Gastroesophageal sphincter (tissue), 4 donors: ENCODE measurements at regions not wholly inside any gene's neighbourhood (a gene's known extent, or its start where the extent isn't known, plus 50 kb on each side); places are given as distances from the start of the nearest gene placed in this dataset.
"Not testable (repeated sequence)": the region's sequence is repeated elsewhere in the genome, so short reads cannot be mapped to it uniquely, and the experiment has no call there.

ENCODE experiments used
- ATAC-seq: fragments of 150-250 bp; one replicate; pipeline ENCODE4 v1.9.1; 2016; ENCODE audit warnings: mild to moderate bottlenecking, moderate library complexity
- H3K27ac ChIP-seq, 4 donors: fragments of 200-600 bp; sonication (generic) in 3 of 4; 1 replicate in 3 of 4; 2 replicates in 1 of 4; pipeline ENCODE4 v1.5.1; 2016 to 2019
- H3K27me3 ChIP-seq: fragments of 200-600 bp; sonication (generic); one replicate; pipeline ENCODE4 v1.5.1; 2019
- H3K36me3 ChIP-seq, 2 donors: fragments of 200-600 bp; sonication (generic); one replicate each; pipeline ENCODE4 v1.5.1; 2019; ENCODE audit warnings: control low read depth in 1 of 2
- H3K4me1 ChIP-seq, 3 donors: fragments of 200-600 bp; sonication (generic); 1 replicate in 2 of 3; 2 replicates in 1 of 3; pipeline ENCODE4 v1.5.1; 2016 to 2019; ENCODE audit warnings: control low read depth in 2 of 3
- H3K4me3 ChIP-seq, 2 donors: fragments of 200-600 bp; sonication (generic); one replicate each; pipeline ENCODE4 v1.5.1; 2019; ENCODE audit warnings: mild to moderate bottlenecking in 1 of 2, moderate library complexity in 1 of 2
- H3K9me3 ChIP-seq, 3 donors: fragments of 200-600 bp; sonication (generic); one replicate each; pipeline ENCODE4 v1.5.1; 2017 to 2019; ENCODE audit warnings: control low read depth in 2 of 3
- EP300 ChIP-seq: sonication (generic); formaldehyde crosslinking; IDR thresholded peaks from one replicate; pipeline ENCODE4 v1.6.1; 2017; ENCODE audit warnings: antibody characterized with exemption, mild to moderate bottlenecking
- POLR2A ChIP-seq, 2 donors: fragments of 450-650 bp; IDR thresholded peaks; one replicate each; pipeline ENCODE4 v1.6.1; 2017; ENCODE audit warnings: antibody characterized with exemption in 2 of 2, mild to moderate bottlenecking in 2 of 2, moderate library complexity in 1 of 2
- POLR2AphosphoS5 ChIP-seq: sonication (generic); formaldehyde crosslinking; IDR thresholded peaks from one replicate; pipeline ENCODE4 v1.6.1; 2017; ENCODE audit warnings: antibody characterized with exemption
- WGBS, 2 donors: methylation state at CpG; one replicate each; pipeline ENCODE4 v1.1.5; 2018; ENCODE audit warnings: low coverage in 1 of 2; 5-methylcytosine and 5-hydroxymethylcytosine counted together
- TF ChIP-seq, protein P1 (sequence below), 4 experiments: fragments of 200-600 bp in 2 of 4; fragments of 450-650 bp in 2 of 4; sonication (generic) in 1 of 4; IDR thresholded peaks; one replicate each; pipeline ENCODE4 v1.5.1; 2017 to 2019; ENCODE audit warnings: antibody characterized with exemption in 4 of 4, mild to moderate bottlenecking in 2 of 4, moderate library complexity in 2 of 4

DNA sequence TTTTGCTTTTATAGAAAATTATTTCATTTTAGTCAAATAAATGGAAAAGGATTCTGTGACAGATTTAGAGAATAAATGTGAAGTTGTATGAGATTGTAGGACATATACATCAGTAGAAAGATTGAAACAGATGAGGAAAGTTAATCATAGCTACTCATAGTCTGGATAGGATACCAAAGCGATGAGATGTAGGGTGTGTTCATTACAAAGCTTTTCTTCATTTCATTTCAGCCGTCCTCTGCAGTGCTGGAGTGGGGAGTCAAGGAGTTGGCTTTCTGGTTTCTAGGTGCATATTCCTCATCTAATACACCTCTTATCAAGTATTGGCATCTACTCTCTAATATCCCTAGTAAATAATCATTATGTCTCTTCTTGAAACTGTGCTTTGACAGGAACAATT, 149.5 kb upstream of the NEGR1 start:
- no peak for ATAC-seq
- Histone ChIP-seq H3K36me3 (no peaks in the 10 kb centered on the region), H3K27ac (no peak overlapping the region), H3K4me1 (no peaks in the 10 kb centered on the region), H3K27me3 (no peaks in the 10 kb centered on the region), H3K9me3 (peaks cover 0 to 11% (median 0%) of the 10 kb centered on the region in 3 donors), H3K4me3 (no peak overlapping the region)
- WGBS, 2 donors: 78 to 88% methylated on average over 2 of the region's 2 CpGs
- TF ChIP-seq, protein P1, sequence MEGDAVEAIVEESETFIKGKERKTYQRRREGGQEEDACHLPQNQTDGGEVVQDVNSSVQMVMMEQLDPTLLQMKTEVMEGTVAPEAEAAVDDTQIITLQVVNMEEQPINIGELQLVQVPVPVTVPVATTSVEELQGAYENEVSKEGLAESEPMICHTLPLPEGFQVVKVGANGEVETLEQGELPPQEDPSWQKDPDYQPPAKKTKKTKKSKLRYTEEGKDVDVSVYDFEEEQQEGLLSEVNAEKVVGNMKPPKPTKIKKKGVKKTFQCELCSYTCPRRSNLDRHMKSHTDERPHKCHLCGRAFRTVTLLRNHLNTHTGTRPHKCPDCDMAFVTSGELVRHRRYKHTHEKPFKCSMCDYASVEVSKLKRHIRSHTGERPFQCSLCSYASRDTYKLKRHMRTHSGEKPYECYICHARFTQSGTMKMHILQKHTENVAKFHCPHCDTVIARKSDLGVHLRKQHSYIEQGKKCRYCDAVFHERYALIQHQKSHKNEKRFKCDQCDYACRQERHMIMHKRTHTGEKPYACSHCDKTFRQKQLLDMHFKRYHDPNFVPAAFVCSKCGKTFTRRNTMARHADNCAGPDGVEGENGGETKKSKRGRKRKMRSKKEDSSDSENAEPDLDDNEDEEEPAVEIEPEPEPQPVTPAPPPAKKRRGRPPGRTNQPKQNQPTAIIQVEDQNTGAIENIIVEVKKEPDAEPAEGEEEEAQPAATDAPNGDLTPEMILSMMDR (IDR thresholded peaks at IDR 0.05): no peak
- TF ChIP-seq EP300 (no peak), POLR2AphosphoS5 (no peak), POLR2A (IDR thresholded peaks at IDR 0.05) (no peak)

DNA sequence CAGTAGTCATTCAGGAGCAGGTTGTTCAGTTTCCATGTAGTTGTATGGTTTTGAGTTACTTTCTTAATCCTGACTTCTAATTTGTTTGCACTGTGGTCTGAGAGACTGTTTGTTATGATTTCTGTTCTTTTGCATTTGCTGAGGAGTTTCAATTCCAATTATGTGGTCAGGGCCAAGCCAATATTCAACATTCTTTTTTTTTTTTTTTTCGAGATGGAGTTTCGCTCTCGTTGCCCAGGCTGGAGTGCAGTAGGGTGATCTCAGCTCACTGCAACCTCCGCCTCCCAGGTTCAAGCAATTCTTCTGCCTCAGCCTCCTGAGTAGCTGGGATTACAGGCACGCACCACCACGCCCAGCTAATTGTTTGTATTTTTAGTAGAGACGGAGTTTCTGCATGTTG, 145.9 kb upstream of the NEGR1 start:
- H3K9me3 ChIP-seq: peaks cover 0 to 11% (median 0%) of the 10 kb centered on the region in 3 donors
- WGBS, 2 donors: 97 to 100% methylated on average over 1 to 7 of the region's 7 CpGs
- not testable (repeated sequence) for H3K36me3 ChIP-seq, ATAC-seq, H3K27ac ChIP-seq, H3K27me3 ChIP-seq, H3K4me1 ChIP-seq, H3K4me3 ChIP-seq

DNA sequence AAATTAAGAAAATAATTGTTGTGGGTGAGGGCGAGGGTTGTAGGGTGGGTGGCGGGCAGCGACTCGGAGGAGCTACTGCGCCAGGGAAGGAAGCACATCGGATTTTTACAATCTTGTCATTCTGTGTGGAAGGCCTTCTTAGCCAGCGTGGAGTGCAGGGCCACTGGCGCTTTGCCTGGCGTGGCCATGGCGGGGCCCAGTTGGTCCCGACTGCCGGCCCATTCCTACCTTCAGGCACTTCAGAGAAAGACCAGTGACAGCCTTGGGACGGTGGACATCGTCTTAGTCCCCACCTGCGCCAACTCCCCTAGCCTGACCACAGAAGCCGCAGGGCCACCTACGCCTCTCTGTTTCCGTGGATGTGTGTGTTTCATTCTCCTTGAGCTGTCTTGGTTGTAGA, 136.9 kb upstream of the NEGR1 start:
- Histone ChIP-seq H3K27me3 (no peaks in the 10 kb centered on the region), H3K4me1 (no peaks in the 10 kb centered on the region), H3K9me3 (no peaks in the 10 kb centered on the region), H3K36me3 (no peaks in the 10 kb centered on the region), H3K27ac (no peak overlapping the region), H3K4me3 (no peak overlapping the region)
- WGBS, 2 donors: 92 to 96% methylated on average over 9 to 13 of the region's 18 CpGs
- TF ChIP-seq EP300 (no peak), POLR2AphosphoS5 (no peak), POLR2A (IDR thresholded peaks at IDR 0.05) (no peak)
- TF ChIP-seq, protein P1 (IDR thresholded peaks at IDR 0.05): no peak
- no peak for ATAC-seq

DNA sequence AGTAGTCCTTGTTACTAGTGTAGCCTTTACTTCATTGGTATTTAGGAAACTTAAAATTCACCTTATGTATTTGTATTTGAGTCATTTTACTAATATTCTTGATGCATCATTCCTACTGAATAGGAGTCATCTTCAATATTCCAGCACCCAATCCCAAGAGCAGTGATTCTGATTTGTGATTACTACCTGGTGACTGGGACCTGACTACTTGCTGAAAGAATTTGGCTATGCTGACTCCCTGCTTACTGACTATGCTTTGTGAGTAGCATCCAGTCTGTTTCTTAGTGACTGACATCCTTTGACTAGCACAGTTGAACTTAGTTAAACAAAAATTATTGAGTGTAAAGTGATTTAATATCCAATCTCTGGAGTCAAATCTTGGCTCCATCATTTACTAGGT, 129.9 kb upstream of the NEGR1 start:
- no peak for ATAC-seq
- TF ChIP-seq POLR2AphosphoS5: no peak
- H3K36me3 ChIP-seq: no peaks in the 10 kb centered on the region

DNA sequence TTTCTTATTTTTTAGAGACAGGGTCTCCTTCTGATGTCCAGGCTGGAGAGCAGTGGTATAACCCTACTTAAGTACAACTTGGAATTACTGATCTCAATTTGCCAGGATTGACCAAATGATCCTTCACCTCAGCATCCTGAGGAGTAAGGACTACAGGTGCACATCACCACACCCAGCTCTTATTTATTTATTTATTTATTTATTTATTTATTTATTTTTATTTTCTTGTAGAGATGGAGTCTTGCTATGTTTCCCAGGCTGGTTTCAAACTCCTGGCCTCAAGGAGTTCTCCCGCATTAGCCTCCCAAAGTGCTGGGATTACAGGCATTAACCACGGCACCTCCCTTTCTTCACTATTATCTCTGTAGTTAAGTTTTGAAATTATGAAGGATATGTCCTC, 117.5 kb upstream of the NEGR1 start:
- no peak for ATAC-seq
- no peak for TF ChIP-seq EP300
- TF ChIP-seq, protein P1 (IDR thresholded peaks at IDR 0.05): no peak
- TF ChIP-seq POLR2A (IDR thresholded peaks at IDR 0.05): no peak
- TF ChIP-seq POLR2AphosphoS5: no peak
- no peak overlapping the region for H3K4me3 ChIP-seq
- H3K36me3 ChIP-seq: no peaks in the 10 kb centered on the region
- no peaks in the 10 kb centered on the region for H3K4me1 ChIP-seq
- 100% methylated on average over 1 to 2 of the region's 2 CpGs for WGBS, 2 donors
- no peaks in the 10 kb centered on the region for H3K27me3 ChIP-seq
- no peak overlapping the region for H3K27ac ChIP-seq
- no peaks in the 10 kb centered on the region for H3K9me3 ChIP-seq

More for the DNA sequence above, 129.9 kb upstream of the NEGR1 start:
- no peaks in the 10 kb centered on the region for H3K4me1 ChIP-seq
- no peaks in the 10 kb centered on the region for H3K9me3 ChIP-seq
- H3K4me3 ChIP-seq: no peak overlapping the region
- H3K27ac ChIP-seq: no peak overlapping the region
- no peaks in the 10 kb centered on the region for H3K27me3 ChIP-seq

DNA sequence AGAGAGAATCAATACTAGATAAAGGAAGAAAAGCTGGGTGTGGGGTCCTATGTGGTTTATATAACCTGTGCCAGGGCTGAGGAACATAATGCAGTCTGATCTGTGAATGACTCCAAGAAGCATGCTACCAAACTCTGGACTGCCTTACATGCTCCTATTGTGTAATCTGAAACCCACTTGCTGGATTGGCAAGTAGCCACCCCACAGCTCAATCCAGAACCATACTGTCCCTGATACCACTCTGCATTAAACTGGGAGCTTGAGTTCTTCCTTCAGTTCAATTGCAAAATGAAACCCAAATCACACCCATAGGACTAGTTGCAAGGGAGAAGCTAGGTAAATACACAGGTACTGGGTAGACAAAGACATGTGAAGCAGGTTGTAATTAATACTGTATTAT, 115.4 kb upstream of the NEGR1 start:
- no peaks in the 10 kb centered on the region for H3K9me3 ChIP-seq
- H3K4me3 ChIP-seq: no peak overlapping the region
- no peaks in the 10 kb centered on the region for H3K27me3 ChIP-seq
- H3K27ac ChIP-seq: no peak overlapping the region
- no peaks in the 10 kb centered on the region for H3K4me1 ChIP-seq
- no peaks in the 10 kb centered on the region for H3K36me3 ChIP-seq
- TF ChIP-seq EP300: no peak
- no peak for TF ChIP-seq POLR2A (IDR thresholded peaks at IDR 0.05)
- TF ChIP-seq, protein P1 (IDR thresholded peaks at IDR 0.05): no peak
- no peak for TF ChIP-seq POLR2AphosphoS5
- no peak for ATAC-seq
